ENCODE measurements at regions not wholly inside any gene's neighbourhood (a gene's known extent, or its start where the extent isn't known, plus 50 kb on each side); places are given as distances from the start of the nearest gene placed in this dataset.

- TF ChIP-seq CTCF (conservative IDR thresholded peaks at IDR 0.05) (no peak), ZFX (IDR thresholded peaks at IDR 0.05) (no peak)
These were observed 784.2 kb upstream of the RIOK2 start for GRCh38 chr5:97967292-97967691.

Data from C4-2B (cell line).